ENCODE measurements at regions not wholly inside any gene's neighbourhood (a gene's known extent, or its start where the extent isn't known, plus 50 kb on each side); places are given as distances from the start of the nearest gene placed in this dataset.

DNA sequence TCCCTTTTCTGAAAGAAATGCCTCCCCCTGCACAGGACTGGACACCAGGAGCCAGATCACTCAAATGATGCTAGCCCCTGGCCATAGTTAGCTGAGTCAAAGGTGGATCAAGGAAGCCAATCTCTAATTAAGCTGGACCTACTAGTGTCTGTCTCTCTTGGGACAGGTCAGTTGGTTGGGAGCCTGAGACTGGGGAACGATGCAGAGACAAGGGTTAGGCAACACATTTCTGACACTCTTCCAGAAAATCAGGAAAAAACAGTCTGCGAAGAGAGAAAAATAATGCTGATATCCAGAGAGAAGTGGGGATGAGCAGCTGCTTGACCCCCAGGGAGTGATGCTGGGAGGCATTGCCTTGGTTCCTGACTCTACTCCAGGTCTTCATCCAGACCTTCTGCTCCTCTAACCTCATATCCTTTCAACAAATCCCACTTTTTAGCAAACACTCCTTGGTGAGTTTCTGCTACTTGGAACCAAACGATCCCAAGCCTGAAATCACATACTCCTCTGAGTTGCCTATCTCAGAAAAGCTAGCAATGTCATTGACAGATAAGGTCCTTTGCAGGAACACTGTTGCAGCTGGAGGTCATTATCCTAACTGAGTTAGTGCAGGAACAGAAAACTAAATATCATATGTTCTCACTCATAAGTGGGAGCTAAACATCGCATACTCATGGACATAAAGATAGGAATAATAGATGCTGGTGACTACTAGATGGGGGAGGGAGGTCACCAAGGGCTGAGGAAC lies 369.7 kb downstream of the COG6 start:
- TF ChIP-seq EZH2 (IDR thresholded peaks at IDR 0.05; ENCODE audit: low read length), result no peak
- TF ChIP-seq, protein P1, sequence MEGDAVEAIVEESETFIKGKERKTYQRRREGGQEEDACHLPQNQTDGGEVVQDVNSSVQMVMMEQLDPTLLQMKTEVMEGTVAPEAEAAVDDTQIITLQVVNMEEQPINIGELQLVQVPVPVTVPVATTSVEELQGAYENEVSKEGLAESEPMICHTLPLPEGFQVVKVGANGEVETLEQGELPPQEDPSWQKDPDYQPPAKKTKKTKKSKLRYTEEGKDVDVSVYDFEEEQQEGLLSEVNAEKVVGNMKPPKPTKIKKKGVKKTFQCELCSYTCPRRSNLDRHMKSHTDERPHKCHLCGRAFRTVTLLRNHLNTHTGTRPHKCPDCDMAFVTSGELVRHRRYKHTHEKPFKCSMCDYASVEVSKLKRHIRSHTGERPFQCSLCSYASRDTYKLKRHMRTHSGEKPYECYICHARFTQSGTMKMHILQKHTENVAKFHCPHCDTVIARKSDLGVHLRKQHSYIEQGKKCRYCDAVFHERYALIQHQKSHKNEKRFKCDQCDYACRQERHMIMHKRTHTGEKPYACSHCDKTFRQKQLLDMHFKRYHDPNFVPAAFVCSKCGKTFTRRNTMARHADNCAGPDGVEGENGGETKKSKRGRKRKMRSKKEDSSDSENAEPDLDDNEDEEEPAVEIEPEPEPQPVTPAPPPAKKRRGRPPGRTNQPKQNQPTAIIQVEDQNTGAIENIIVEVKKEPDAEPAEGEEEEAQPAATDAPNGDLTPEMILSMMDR (optimal IDR thresholded peaks at IDR 0.05 in 1 of 3, IDR thresholded peaks at IDR 0.05 in 1 of 3, conservative IDR thresholded peaks at IDR 0.05 in 1 of 3; ENCODE audit: extremely low read depth in 1 of 3, insufficient read depth in 2 of 3, low read length in 3 of 3), result no peak

Measured in keratinocyte (primary cell).